ENCODE measurements at regions not wholly inside any gene's neighbourhood (a gene's known extent, or its start where the extent isn't known, plus 50 kb on each side); places are given as distances from the start of the nearest gene placed in this dataset.

GRCh38 chr15:47496343-47497185 is 220.7 kb upstream of the SEMA6D start:
- no peak overlapping the region for H2AFZ ChIP-seq (ENCODE audit: low read length)
- Mint-ChIP-seq H3K4me3 (no peak overlapping the region), H3K36me3 (ENCODE audit: insufficient read depth in 1 of 3, low read depth in 3 of 3) (no peaks in the 10 kb centered on the region), H3K27me3 (ENCODE audit: low read depth) (no peaks in the 10 kb centered on the region), H3K9me3 (no peaks in the 10 kb centered on the region), H3K4me1 (peaks cover 0 to 3% of the 10 kb centered on the region in 2 experiments; a peak in 1 of 4 replicates), H3K27ac (no peak overlapping the region)
- H3T11ph ChIP-seq (ENCODE audit: low read length): no peak overlapping the region
- no peaks in the 10 kb centered on the region for H3K23me2 ChIP-seq (ENCODE audit: insufficient read length, low read depth, low read length, poor library complexity, severe bottlenecking)
- H3K79me1 ChIP-seq (ENCODE audit: insufficient read depth, low read depth, low read length, poor library complexity, severe bottlenecking): no peaks in the 10 kb centered on the region
- no peak overlapping the region for H3K9ac ChIP-seq (ENCODE audit: extremely low read depth, insufficient read length, low read length)
- H3K4me2 ChIP-seq (ENCODE audit: insufficient read depth, insufficient read length, low read length): no peak overlapping the region
- H3K18ac ChIP-seq (ENCODE audit: insufficient read length, low read depth, low read length): no peak overlapping the region
- no peak overlapping the region for H2AK5ac ChIP-seq (ENCODE audit: insufficient read length, low read length)
- no peaks in the 10 kb centered on the region for H3K79me2 ChIP-seq (ENCODE audit: insufficient read depth, low read length)
- no peak overlapping the region for H2BK20ac ChIP-seq (ENCODE audit: low read depth, low read length, poor library complexity, severe bottlenecking)
- no peak overlapping the region for H3K27ac ChIP-seq (ENCODE audit: insufficient read length, low read depth, low read length)
- H3K56ac ChIP-seq (ENCODE audit: insufficient read length, low read depth, low read length): no peak overlapping the region
- H4K20me1 ChIP-seq (ENCODE audit: control insufficient read depth, insufficient read depth, insufficient read length): no peaks in the 10 kb centered on the region
- H3K23ac ChIP-seq (ENCODE audit: insufficient read length, low read depth, low read length): no peak overlapping the region
- H4K8ac ChIP-seq (replicated peaks; ENCODE audit: insufficient read length, low read depth, low read length): no peak overlapping the region
- no peak overlapping the region for H3K14ac ChIP-seq (ENCODE audit: insufficient read depth, low read length)
- H4K5ac ChIP-seq (ENCODE audit: insufficient read length, low read depth, low read length): no peak overlapping the region
- H2BK15ac ChIP-seq (ENCODE audit: low read depth, low read length): no peak overlapping the region
- H3K9me3 ChIP-seq (ENCODE audit: control insufficient read depth, low read depth, low read length): no peaks in the 10 kb centered on the region
- H3K4me1 ChIP-seq (ENCODE audit: insufficient read depth, low read length): no peaks in the 10 kb centered on the region
- H3K27me3 ChIP-seq (ENCODE audit: insufficient read depth, low read length): no peaks in the 10 kb centered on the region
- no peak overlapping the region for H3K4ac ChIP-seq (ENCODE audit: low read depth, low read length)
- H2BK120ac ChIP-seq (ENCODE audit: low read depth, low read length, poor library complexity, severe bottlenecking): no peak overlapping the region
- DNase-seq: no peak
- TF ChIP-seq CTCF (conservative IDR thresholded peaks at IDR 0.05): peak; percentile 34; the same call in 2 of the 3 replicates
- WGBS (ENCODE audit: extremely low coverage, insufficient read length, low lambda C conversion rate): no CpG with 5 or more reads among the region's 5 CpGs
- no peak overlapping the region for H2BK12ac ChIP-seq (ENCODE audit: insufficient read length, low read depth, low read length)
- no peak overlapping the region for H2BK5ac ChIP-seq (ENCODE audit: insufficient read length, low read length)
- no peak overlapping the region for H4K91ac ChIP-seq (ENCODE audit: insufficient read length, low read depth, low read length)

Measured in H9 (cell line).